ENCODE measurements at regions not wholly inside any gene's neighbourhood (a gene's known extent, or its start where the extent isn't known, plus 50 kb on each side); places are given as distances from the start of the nearest gene placed in this dataset.

GRCh38 chr21:32055305-32055704 is 182.5 kb downstream of the HUNK start:
- TF ChIP-seq CTCF (IDR thresholded peaks at IDR 0.05; ENCODE audit: low read depth, low read length) (no peak), EZH2phosphoT487 (IDR thresholded peaks at IDR 0.05; ENCODE audit: low read depth) (no peak)

Data from OCI-LY3 (cell line).